OCI-LY1 (cell line): ENCODE measurements at regions not wholly inside any gene's neighbourhood (a gene's known extent, or its start where the extent isn't known, plus 50 kb on each side); places are given as distances from the start of the nearest gene placed in this dataset.

ENCODE experiments used
- H2AFZ ChIP-seq: fragments of 200-600 bp; sonication (generic), shearing (Covaris generic); 2 replicates; pipeline ENCODE4 v1.6.0; 2014; ENCODE audit warnings: antibody characterized with exemption, mild to moderate bottlenecking, low read length
- H3F3A ChIP-seq: fragments of 200-600 bp; sonication (generic), shearing (Covaris generic); 2 replicates; pipeline ENCODE4 v1.6.0; 2014; ENCODE audit warnings: mild to moderate bottlenecking, antibody characterized with exemption, low read length, moderate library complexity; ENCODE audit not compliant: insufficient read depth
- H3K27ac ChIP-seq: fragments of 200-600 bp; sonication (generic); 2 replicates; pipeline ENCODE4 v1.5.1; 2014; ENCODE audit warnings: low read length, mixed run types, mild to moderate bottlenecking, low read depth; ENCODE audit not compliant: poor library complexity, severe bottlenecking
- H3K27me3 ChIP-seq: fragments of 200-600 bp; sonication (generic); 2 replicates; pipeline ENCODE4 v1.6.0; 2014; ENCODE audit warnings: antibody characterized with exemption, mild to moderate bottlenecking, low read length, moderate library complexity; ENCODE audit not compliant: insufficient read depth
- H3K36me3 ChIP-seq: fragments of 200-600 bp; sonication (generic); 2 replicates; pipeline ENCODE4 v1.6.1; 2014; ENCODE audit warnings: mild to moderate bottlenecking, antibody characterized with exemption, low read length, moderate library complexity, mixed read lengths; ENCODE audit not compliant: insufficient read depth
- H3K4me1 ChIP-seq: fragments of 200-600 bp; sonication (generic); 2 replicates; pipeline ENCODE4 v1.5.1; 2014; ENCODE audit warnings: mild to moderate bottlenecking, low read length, moderate library complexity; ENCODE audit not compliant: insufficient read depth, severe bottlenecking
- H3K4me2 ChIP-seq: fragments of 200-600 bp; sonication (generic), shearing (Covaris generic); 2 replicates; pipeline ENCODE4 v1.6.1; 2014; ENCODE audit warnings: low read length
- H3K4me3 ChIP-seq: fragments of 200-600 bp; sonication (generic); 2 replicates; pipeline ENCODE4 v1.5.1; 2014; ENCODE audit warnings: low read length, low read depth, mild to moderate bottlenecking, mixed read lengths; ENCODE audit not compliant: poor library complexity, severe bottlenecking
- H3K79me2 ChIP-seq: fragments of 200-600 bp; shearing (Covaris generic); 2 replicates; pipeline ENCODE4 v1.6.1; 2016; ENCODE audit warnings: mixed run types, low read length, mixed read lengths; ENCODE audit not compliant: insufficient read depth
- H3K9ac ChIP-seq: fragments of 200-600 bp; sonication (generic), shearing (Covaris generic); 2 replicates; pipeline ENCODE4 v1.6.1; 2014; ENCODE audit warnings: mild to moderate bottlenecking, low read length, mixed read lengths
- H3K9me2 ChIP-seq: fragments of 200-600 bp; sonication (generic), shearing (Covaris generic); 2 replicates; pipeline ENCODE4 v1.6.1; 2014; ENCODE audit warnings: low read depth, mild to moderate bottlenecking, low read length, mixed read lengths
- H3K9me3 ChIP-seq: fragments of 200-600 bp; shearing (Covaris generic); 2 replicates; pipeline ENCODE4 v1.6.1; 2014; ENCODE audit warnings: low read length, mixed read lengths
- H4K20me1 ChIP-seq: fragments of 200-600 bp; sonication (generic), shearing (Covaris generic); 2 replicates; pipeline ENCODE4 v1.6.0; 2016; ENCODE audit warnings: mild to moderate bottlenecking, low read length; ENCODE audit not compliant: insufficient read depth
- CTCF ChIP-seq: fragments of 200-600 bp; sonication (generic), shearing (Covaris generic); IDR thresholded peaks from 2 replicates; pipeline ENCODE4 v1.5.1; 2017; ENCODE audit warnings: mild to moderate bottlenecking, antibody characterized with exemption, low read length, moderate library complexity, mixed read lengths
- EZH2 ChIP-seq: fragments of 200-600 bp; sonication (generic), shearing (Covaris generic); IDR thresholded peaks from 2 replicates; pipeline ENCODE4 v1.8.0; 2017; ENCODE audit warnings: borderline replicate concordance, mixed run types, mild to moderate bottlenecking, antibody characterized with exemption, low read length, moderate library complexity, mixed read lengths

- H3K27me3 ChIP-seq, result no peaks in the 10 kb centered on the region
- H3K9me2 ChIP-seq, result no peaks in the 10 kb centered on the region
- H3K4me2 ChIP-seq, result no peak overlapping the region
- no peaks in the 10 kb centered on the region for H4K20me1 ChIP-seq
- H3K79me2 ChIP-seq, result no peaks in the 10 kb centered on the region
- no peak overlapping the region for H3K9ac ChIP-seq
- no peak overlapping the region for H3K27ac ChIP-seq
- H3K4me1 ChIP-seq, result no peaks in the 10 kb centered on the region
- no peaks in the 10 kb centered on the region for H3F3A ChIP-seq
- no peak overlapping the region for H2AFZ ChIP-seq
- no peaks in the 10 kb centered on the region for H3K9me3 ChIP-seq
- no peak for TF ChIP-seq CTCF
- no peak for TF ChIP-seq EZH2
- H3K36me3 ChIP-seq, result no peaks in the 10 kb centered on the region
- no peak overlapping the region for H3K4me3 ChIP-seq
These were observed 79.2 kb upstream of the PPP1R3C start for GRCh38 chr10:91711885-91712680.

DNA sequence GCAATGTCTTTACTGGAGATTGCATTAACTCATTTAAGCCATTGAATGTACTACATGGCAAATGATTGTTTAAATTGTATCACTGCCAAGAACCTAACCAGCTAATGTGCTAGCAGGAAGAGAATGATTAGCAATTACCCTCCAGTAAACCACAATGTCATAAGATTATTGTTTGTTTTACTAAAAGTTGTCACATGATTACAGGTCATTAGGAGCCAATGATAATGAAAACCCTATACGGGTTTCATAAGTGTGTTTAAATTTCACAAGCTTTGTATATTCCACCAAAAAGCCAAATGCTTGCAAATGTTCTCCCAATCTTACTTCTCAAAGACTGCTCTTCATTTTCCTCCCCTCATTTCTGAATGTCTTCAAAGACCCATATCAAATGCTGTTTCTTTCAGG, 76.5 kb upstream of the PPP1R3C start:
- Histone ChIP-seq H3K4me3 (no peak overlapping the region), H4K20me1 (no peaks in the 10 kb centered on the region), H3K79me2 (no peaks in the 10 kb centered on the region), H3K9me3 (no peaks in the 10 kb centered on the region), H3F3A (no peaks in the 10 kb centered on the region), H3K27ac (no peak overlapping the region), H2AFZ (no peak overlapping the region), H3K9me2 (no peaks in the 10 kb centered on the region), H3K27me3 (no peaks in the 10 kb centered on the region), H3K9ac (no peak overlapping the region), H3K4me2 (no peak overlapping the region), H3K4me1 (no peaks in the 10 kb centered on the region), H3K36me3 (no peaks in the 10 kb centered on the region)
- TF ChIP-seq CTCF (no peak), EZH2 (no peak)

DNA sequence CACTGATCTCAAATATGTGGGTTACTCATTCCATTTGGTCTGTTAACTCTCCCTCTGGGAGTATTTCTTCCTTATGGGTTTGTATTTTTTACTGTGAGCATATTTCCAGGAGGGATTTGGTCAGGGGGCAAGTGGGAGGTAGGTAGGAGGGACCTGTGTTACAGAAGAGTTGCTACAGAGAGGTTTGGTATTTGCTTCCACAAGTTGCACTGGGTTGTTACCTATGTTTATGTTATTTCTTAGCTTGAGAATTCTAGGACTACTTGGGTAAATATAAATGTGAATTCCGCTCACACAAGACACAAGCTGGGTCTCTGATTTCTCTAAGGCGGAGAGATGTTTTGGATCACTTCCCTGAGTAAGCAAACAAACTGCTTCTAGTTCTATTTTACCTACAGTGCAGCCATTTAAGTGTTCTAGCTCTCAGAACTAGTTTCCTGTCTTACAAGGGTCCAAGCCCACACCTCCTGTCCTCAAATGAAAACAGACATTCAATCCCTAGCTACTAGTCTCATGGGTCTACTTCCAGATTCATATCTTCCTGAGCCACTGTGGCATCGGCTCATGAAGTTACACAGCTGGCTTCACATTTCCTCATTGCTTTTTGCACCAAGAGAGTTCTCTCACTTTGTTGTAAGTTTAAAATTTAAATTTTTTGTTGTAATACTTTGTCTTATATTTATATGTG, 75.4 kb upstream of the PPP1R3C start:
- no peaks in the 10 kb centered on the region for H3K27me3 ChIP-seq
- H3K9me2 ChIP-seq, result no peaks in the 10 kb centered on the region
- TF ChIP-seq EZH2 (no peak), CTCF (no peak)
- H3K4me2 ChIP-seq, result no peak overlapping the region
- no peak overlapping the region for H3K9ac ChIP-seq
- no peaks in the 10 kb centered on the region for H4K20me1 ChIP-seq
- no peak overlapping the region for H2AFZ ChIP-seq
- no peaks in the 10 kb centered on the region for H3K9me3 ChIP-seq
- H3K36me3 ChIP-seq, result no peaks in the 10 kb centered on the region
- no peaks in the 10 kb centered on the region for H3K79me2 ChIP-seq
- no peaks in the 10 kb centered on the region for H3K4me1 ChIP-seq
- no peak overlapping the region for H3K4me3 ChIP-seq
- H3K27ac ChIP-seq, result no peak overlapping the region
- H3F3A ChIP-seq, result no peaks in the 10 kb centered on the region
